ENCODE measurements at regions not wholly inside any gene's neighbourhood (a gene's known extent, or its start where the extent isn't known, plus 50 kb on each side); places are given as distances from the start of the nearest gene placed in this dataset.

GRCh38 chr7:115249080-115249479, 327.2 kb downstream of the MDFIC start:
- peaks cover 2% of the 10 kb centered on the region for H3K9me3 Mint-ChIP-seq

GRCh38 chr7:115241151-115241550, 319.3 kb downstream of the MDFIC start:
- H4K20me1 ChIP-seq (ENCODE audit: low read depth), result no peaks in the 10 kb centered on the region
- H3K4me3 Mint-ChIP-seq, result no peak overlapping the region
- H3K4me1 Mint-ChIP-seq, result peaks cover 7% of the 10 kb centered on the region
- no peak overlapping the region for H3K9ac ChIP-seq
- no peak for DNase-seq (ENCODE audit: low spot score)
- H2AFZ ChIP-seq (replicated peaks), result no peak overlapping the region
- no peaks in the 10 kb centered on the region for H3K4me1 ChIP-seq
- no peaks in the 10 kb centered on the region for H3F3A ChIP-seq (ENCODE audit: low read depth)
- H3K36me3 ChIP-seq, result no peaks in the 10 kb centered on the region
- H3K36me3 Mint-ChIP-seq, result no peaks in the 10 kb centered on the region
- no peak overlapping the region for H3K4me3 ChIP-seq
- no peak overlapping the region for H3K4me2 ChIP-seq
- H3K79me2 ChIP-seq (ENCODE audit: low read depth), result no peaks in the 10 kb centered on the region
- H3K27me3 Mint-ChIP-seq (ENCODE audit: insufficient read depth, low read depth), result no peaks in the 10 kb centered on the region
- H3K9me3 Mint-ChIP-seq, result peaks cover 4% of the 10 kb centered on the region
- H3K9me3 ChIP-seq (ENCODE audit: low read depth), result no peaks in the 10 kb centered on the region
- TF ChIP-seq, protein P1, sequence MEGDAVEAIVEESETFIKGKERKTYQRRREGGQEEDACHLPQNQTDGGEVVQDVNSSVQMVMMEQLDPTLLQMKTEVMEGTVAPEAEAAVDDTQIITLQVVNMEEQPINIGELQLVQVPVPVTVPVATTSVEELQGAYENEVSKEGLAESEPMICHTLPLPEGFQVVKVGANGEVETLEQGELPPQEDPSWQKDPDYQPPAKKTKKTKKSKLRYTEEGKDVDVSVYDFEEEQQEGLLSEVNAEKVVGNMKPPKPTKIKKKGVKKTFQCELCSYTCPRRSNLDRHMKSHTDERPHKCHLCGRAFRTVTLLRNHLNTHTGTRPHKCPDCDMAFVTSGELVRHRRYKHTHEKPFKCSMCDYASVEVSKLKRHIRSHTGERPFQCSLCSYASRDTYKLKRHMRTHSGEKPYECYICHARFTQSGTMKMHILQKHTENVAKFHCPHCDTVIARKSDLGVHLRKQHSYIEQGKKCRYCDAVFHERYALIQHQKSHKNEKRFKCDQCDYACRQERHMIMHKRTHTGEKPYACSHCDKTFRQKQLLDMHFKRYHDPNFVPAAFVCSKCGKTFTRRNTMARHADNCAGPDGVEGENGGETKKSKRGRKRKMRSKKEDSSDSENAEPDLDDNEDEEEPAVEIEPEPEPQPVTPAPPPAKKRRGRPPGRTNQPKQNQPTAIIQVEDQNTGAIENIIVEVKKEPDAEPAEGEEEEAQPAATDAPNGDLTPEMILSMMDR (IDR thresholded peaks at IDR 0.05), result no peak
- TF ChIP-seq EZH2phosphoT487 (IDR thresholded peaks at IDR 0.05), result no peak
- no peak for TF ChIP-seq EZH2 (IDR thresholded peaks at IDR 0.05)
- no peaks in the 10 kb centered on the region for H3K27me3 ChIP-seq
- H3K27ac Mint-ChIP-seq, result no peak overlapping the region
- H3K27ac ChIP-seq, result no peak overlapping the region

More at GRCh38 chr7:115249080-115249479, 327.2 kb downstream of the MDFIC start:
- Histone ChIP-seq H3K36me3 (no peaks in the 10 kb centered on the region), H2AFZ (replicated peaks) (no peak overlapping the region), H3K79me2 (ENCODE audit: low read depth) (no peaks in the 10 kb centered on the region), H3F3A (ENCODE audit: low read depth) (no peaks in the 10 kb centered on the region), H3K4me1 (no peaks in the 10 kb centered on the region), H3K9ac (no peak overlapping the region), H3K4me3 (no peak overlapping the region), H3K27me3 (no peaks in the 10 kb centered on the region), H3K4me2 (no peak overlapping the region), H3K9me3 (ENCODE audit: low read depth) (no peaks in the 10 kb centered on the region), H4K20me1 (ENCODE audit: low read depth) (no peaks in the 10 kb centered on the region), H3K27ac (no peak overlapping the region)
- Mint-ChIP-seq H3K4me1 (no peaks in the 10 kb centered on the region), H3K4me3 (no peak overlapping the region), H3K36me3 (no peaks in the 10 kb centered on the region), H3K27ac (no peak overlapping the region), H3K27me3 (ENCODE audit: insufficient read depth, low read depth) (no peaks in the 10 kb centered on the region)
- no peak for TF ChIP-seq EZH2 (IDR thresholded peaks at IDR 0.05)
- no peak for TF ChIP-seq EZH2phosphoT487 (IDR thresholded peaks at IDR 0.05)
- TF ChIP-seq, protein P1 (IDR thresholded peaks at IDR 0.05), result no peak
- no peak for DNase-seq (ENCODE audit: low spot score)

DNA sequence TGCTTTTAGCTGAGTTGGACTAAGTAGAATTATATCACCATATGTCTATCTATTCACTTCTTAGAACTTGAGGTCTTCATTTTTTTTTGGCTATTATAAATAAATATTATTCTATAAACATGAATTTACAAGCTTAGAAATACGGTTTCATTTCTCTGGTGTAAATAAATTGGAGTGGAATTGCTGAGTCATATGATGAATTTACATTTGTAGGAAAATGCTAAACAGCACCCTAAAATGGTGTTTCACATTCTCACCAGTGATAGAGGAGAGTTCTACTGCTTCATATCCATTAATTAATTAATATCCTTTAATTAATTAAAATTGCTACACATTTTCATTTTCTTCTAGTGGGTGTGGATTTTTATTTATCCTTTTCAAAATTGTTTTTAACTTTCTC, 318.3 kb downstream of the MDFIC start:
- no peak for DNase-seq (ENCODE audit: low spot score)
- no peak overlapping the region for H3K4me3 ChIP-seq
- H3K9me3 Mint-ChIP-seq, result peaks cover 2% of the 10 kb centered on the region

More for the DNA sequence above, 318.3 kb downstream of the MDFIC start:
- Mint-ChIP-seq H3K4me3 (no peak overlapping the region), H3K4me1 (peaks cover 7% of the 10 kb centered on the region), H3K27me3 (ENCODE audit: insufficient read depth, low read depth) (no peaks in the 10 kb centered on the region), H3K36me3 (no peaks in the 10 kb centered on the region), H3K27ac (no peak overlapping the region)
- H3K79me2 ChIP-seq (ENCODE audit: low read depth), result no peaks in the 10 kb centered on the region
- H3F3A ChIP-seq (ENCODE audit: low read depth), result no peaks in the 10 kb centered on the region
- no peaks in the 10 kb centered on the region for H3K36me3 ChIP-seq
- no peaks in the 10 kb centered on the region for H3K4me1 ChIP-seq
- no peak overlapping the region for H2AFZ ChIP-seq (replicated peaks)
- H3K9ac ChIP-seq, result no peak overlapping the region
- H4K20me1 ChIP-seq (ENCODE audit: low read depth), result no peaks in the 10 kb centered on the region
- TF ChIP-seq, protein P1 (IDR thresholded peaks at IDR 0.05), result no peak
- TF ChIP-seq EZH2 (IDR thresholded peaks at IDR 0.05) (no peak), EZH2phosphoT487 (IDR thresholded peaks at IDR 0.05) (no peak)
- H3K27ac ChIP-seq, result no peak overlapping the region
- H3K4me2 ChIP-seq, result no peak overlapping the region
- no peaks in the 10 kb centered on the region for H3K9me3 ChIP-seq (ENCODE audit: low read depth)
- no peaks in the 10 kb centered on the region for H3K27me3 ChIP-seq
